ENCODE measurements at regions not wholly inside any gene's neighbourhood (a gene's known extent, or its start where the extent isn't known, plus 50 kb on each side); places are given as distances from the start of the nearest gene placed in this dataset.

DNA sequence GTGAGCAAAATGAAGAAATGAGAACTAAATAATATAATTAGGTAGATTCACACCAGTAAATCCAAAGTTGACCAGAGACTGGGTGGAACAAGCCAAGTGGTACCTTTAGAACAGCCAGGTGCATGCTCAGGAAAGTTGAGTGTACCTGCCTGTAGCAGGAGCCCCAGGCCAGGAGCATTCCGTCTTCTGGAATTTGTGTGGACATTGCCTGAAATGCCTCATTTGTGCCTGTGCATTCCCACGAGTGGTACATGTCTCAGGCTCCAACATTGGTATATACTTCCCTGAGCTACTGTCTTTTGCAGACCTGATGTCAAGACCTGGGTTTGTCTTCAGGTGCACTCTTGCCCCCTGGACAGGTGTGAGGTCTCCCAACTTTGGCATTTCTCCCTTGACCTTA, 187.6 kb upstream of the NECTIN1 start:
- TF ChIP-seq EZH2 (IDR thresholded peaks at IDR 0.05; ENCODE audit: insufficient read depth, poor library complexity, severe bottlenecking) (no peak), EZH2phosphoT487 (IDR thresholded peaks at IDR 0.05; ENCODE audit: insufficient read depth, low read depth) (no peak)

All from GM23248 (cell line).